Mucosa of descending colon (tissue), 3 donors: ENCODE measurements at regions not wholly inside any gene's neighbourhood (a gene's known extent, or its start where the extent isn't known, plus 50 kb on each side); places are given as distances from the start of the nearest gene placed in this dataset.

ENCODE experiments used
- ATAC-seq: fragments of 200-7000 bp; cut with Tn5 transposase; one replicate; pipeline ENCODE4 v1.9.1; 2020; ENCODE audit warnings: mild to moderate bottlenecking, moderate library complexity
- DNase-seq, 3 donors: peaks; one replicate each; pipeline ENCODE4 v3.0.0-alpha.2; 2020
- H3K36me3 ChIP-seq: fragments of 200-600 bp; one replicate; pipeline ENCODE4 v1.8.0; 2021; ENCODE audit warnings: low read depth, mild to moderate bottlenecking
- H3K4me1 ChIP-seq: fragments of 200-600 bp; one replicate; pipeline ENCODE4 v1.8.0; 2021; ENCODE audit warnings: low read depth, mild to moderate bottlenecking
- H3K4me3 ChIP-seq: fragments of 200-600 bp; one replicate; pipeline ENCODE4 v1.8.0; 2021; ENCODE audit warnings: mild to moderate bottlenecking
- H3K9me3 ChIP-seq: fragments of 200-600 bp; one replicate; pipeline ENCODE4 v1.8.0; 2021; ENCODE audit warnings: mild to moderate bottlenecking
- CTCF ChIP-seq: fragments of 200-600 bp; IDR thresholded peaks from one replicate; pipeline ENCODE4 v1.8.0; 2022; ENCODE audit warnings: antibody characterized with exemption, mild to moderate bottlenecking
- intact Hi-C, 2 donors: fragments of 100-400 bp; cut with DNase I in 1 of 2; cut with micrococcal nuclease in 1 of 2; formaldehyde crosslinking; loops; one replicate each; pipeline versions ENCODE4 v1.11.0 to v1.11.1; 2022; cut with DNase I, micrococcal nuclease
- donor health status: DM: no; HTN: no; CAD: no; lungs with moderate emphysema.
- donor health status: DM: no; HTN: no; CAD: no.
- donor health status: DM: no; HTN: yes; CAD: no.

GRCh38 chr4:42265782-42266602, 113.5 kb upstream of the BEND4 start:
- Histone ChIP-seq H3K36me3 (no peaks in the 10 kb centered on the region), H3K9me3 (no peaks in the 10 kb centered on the region), H3K4me1 (no peaks in the 10 kb centered on the region), H3K4me3 (no peak overlapping the region)
- DNase-seq (no peak), ATAC-seq (no peak)
- TF ChIP-seq CTCF, result no peak
- intact Hi-C loops, result no loop called here

GRCh38 chr4:42267724-42268123, 115.3 kb upstream of the BEND4 start:
- intact Hi-C loops, result no loop called here
- Histone ChIP-seq H3K4me3 (no peak overlapping the region), H3K4me1 (no peaks in the 10 kb centered on the region), H3K36me3 (no peaks in the 10 kb centered on the region), H3K9me3 (no peaks in the 10 kb centered on the region)
- no peak for TF ChIP-seq CTCF
- no peak for ATAC-seq
- no peak for DNase-seq

- no peak for ATAC-seq
- intact Hi-C loops, result no loop called here
- H3K4me3 ChIP-seq, result no peak overlapping the region
- no peak for TF ChIP-seq CTCF
- H3K4me1 ChIP-seq, result no peaks in the 10 kb centered on the region
- no peaks in the 10 kb centered on the region for H3K36me3 ChIP-seq
- DNase-seq, result no peak
- H3K9me3 ChIP-seq, result no peaks in the 10 kb centered on the region
Measured at GRCh38 chr4:42268824-42269223, 116.4 kb upstream of the BEND4 start.

DNA sequence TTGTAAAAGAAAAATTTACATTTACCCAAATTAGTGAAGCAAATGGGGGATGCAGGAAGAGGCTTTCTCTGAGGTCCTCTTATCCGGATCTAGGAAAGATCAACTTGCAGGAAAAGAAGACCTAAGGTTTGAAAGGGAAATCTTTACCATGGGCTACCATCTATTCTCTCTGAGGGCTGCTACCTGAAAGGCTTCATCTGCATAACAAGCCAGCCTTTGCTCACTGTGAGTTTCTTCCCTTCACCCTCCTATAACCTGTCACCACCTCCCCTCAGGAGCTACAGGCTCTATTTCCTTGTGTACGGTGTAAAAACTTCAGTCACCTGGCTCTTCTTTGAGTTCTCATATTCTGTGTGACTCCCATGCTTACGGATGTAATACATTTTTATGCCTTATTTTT, 118.6 kb upstream of the BEND4 start:
- TF ChIP-seq CTCF, result no peak
- H3K9me3 ChIP-seq, result no peaks in the 10 kb centered on the region
- H3K4me3 ChIP-seq, result no peak overlapping the region
- no peak for ATAC-seq
- no peaks in the 10 kb centered on the region for H3K4me1 ChIP-seq
- DNase-seq, result no peak
- intact Hi-C loops, result no loop called here
- no peaks in the 10 kb centered on the region for H3K36me3 ChIP-seq

DNA sequence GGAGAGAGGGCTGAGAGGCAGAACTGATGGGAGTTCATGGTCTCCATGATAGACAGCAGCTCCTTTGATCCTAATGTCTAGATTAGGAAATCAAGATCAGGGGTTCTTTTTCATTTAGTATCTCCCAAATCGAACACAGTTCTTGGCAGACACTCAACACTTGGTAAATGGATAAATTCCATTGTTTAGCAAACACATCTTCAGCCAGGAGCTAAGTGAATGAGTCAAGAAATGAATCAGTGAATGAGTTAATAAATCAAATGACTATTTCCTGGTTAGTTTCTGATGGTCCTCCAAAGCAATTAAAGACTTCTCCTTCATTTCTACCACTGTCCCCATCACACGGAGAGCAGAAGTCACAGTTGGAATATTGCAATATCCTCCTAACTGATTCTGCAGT, 120.0 kb upstream of the SHISA3 start:
- no peaks in the 10 kb centered on the region for H3K4me1 ChIP-seq
- H3K4me3 ChIP-seq, result no peak overlapping the region
- intact Hi-C loops, result no loop called here
- no peaks in the 10 kb centered on the region for H3K9me3 ChIP-seq
- TF ChIP-seq CTCF, result no peak
- ATAC-seq (no peak), DNase-seq (no peak)
- H3K36me3 ChIP-seq, result no peaks in the 10 kb centered on the region
